GM21381 (cell line): ENCODE measurements at regions not wholly inside any gene's neighbourhood (a gene's known extent, or its start where the extent isn't known, plus 50 kb on each side); places are given as distances from the start of the nearest gene placed in this dataset.

Source experiments
- ATAC-seq: cut with Tn5 transposase; IDR thresholded peaks from one replicate; pipeline ENCODE4 v1.9.1; 2021; ENCODE audit warnings: mild to moderate bottlenecking, moderate library complexity; ENCODE audit not compliant: unreplicated experiment

DNA sequence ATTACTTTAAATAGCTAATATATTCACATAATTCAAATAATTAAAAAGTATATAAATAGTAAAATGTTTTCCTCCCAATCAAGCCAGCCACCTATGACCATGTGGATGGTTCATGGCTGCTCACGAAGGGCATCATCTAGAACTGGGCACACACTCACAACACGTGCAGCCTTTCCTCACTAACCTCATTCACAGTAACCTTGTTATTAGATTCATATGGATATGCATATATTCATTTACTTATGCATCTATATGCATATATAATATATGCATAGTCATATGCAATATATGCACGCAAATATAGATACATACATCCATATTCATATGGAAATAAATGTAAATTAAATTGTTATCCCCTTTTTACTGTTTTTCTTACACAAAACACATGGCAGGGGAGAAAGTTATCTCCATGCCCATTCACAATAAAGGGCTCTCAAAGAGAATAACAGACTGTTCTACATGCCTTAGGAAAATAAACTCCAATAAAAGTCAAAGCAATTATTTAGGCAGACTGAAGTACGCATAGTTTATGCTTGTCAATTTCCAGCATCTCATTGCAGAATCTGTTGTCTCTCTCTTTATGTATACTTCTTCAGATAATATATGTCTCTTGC is 163.9 kb upstream of the ADGRL3 start:
- ATAC-seq = no peak

DNA sequence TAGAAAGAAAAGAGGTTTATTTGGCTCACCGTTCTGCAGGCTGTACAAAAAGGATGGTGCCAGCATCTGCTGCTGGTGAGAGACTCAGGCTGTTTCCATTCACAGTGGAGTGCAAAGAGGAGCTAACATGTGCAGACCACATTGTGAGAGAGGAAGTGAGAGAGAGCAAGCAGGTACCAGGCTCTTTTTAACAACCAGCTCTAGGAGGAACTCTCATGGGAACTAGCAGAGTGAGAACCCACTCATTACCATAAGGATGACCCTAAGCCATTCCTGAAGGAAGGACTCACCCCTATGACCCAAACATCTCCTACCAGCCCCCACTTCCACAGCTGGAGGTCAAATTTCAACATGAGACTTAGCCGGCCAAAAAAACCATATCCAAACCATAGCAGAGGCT is 158.6 kb upstream of the ADGRL3 start:
- ATAC-seq = no peak

DNA sequence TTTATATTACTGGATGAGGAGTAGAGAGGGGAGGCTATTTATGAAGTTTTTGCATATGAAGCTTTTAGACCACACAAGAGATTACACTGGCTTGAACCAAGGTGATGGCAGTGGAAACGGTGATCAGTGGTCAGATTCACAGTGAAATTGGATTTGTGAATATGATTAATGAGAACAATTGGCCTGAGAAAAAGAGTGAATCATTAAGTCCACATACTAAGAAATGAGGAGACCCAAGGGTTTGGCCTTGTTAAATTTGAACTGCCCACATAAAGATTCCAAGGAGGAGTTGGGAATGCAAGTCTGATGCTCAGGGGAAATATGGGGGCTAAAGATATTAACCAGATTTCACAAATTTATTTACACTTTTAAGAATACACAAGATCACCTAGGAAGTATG is 155.3 kb upstream of the ADGRL3 start:
- ATAC-seq = no peak

DNA sequence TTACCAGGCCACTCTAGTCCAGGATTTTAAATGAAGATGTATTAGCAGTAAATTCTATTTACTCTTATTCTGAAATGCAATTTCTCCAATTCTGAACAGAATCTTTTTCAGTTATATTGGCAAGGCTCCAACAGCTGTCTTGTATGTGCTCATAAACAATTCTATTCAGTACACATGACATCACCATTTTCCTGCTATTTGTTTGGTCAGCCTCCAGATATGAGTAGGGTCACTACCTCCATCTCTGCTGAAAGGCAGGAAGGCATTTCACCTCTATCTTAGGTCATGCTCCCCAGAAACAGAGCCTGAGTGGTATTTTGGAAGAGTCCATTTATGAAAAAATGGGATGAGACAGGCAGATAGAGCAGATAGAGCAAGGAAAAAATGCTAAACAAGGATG is 151.1 kb upstream of the ADGRL3 start:
- no peak for ATAC-seq

DNA sequence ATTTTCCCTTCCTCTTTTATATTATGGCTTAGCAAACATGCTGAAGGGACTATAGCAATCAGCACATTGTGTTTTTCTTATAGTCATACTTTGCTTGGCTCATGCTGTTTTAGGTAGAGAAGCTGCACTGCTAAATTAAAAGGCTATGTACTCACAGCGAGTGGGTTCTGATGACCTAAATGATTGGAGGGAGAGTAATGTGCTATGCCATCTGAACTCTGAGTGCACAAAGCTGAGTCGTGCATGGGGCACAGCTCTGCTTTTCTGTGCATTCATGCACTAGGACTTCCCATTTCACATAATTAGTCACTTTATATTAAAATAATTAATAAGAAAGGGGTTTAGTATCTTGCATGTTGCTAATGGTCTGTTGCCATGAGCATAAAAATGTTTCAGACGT is 132.7 kb upstream of the ADGRL3 start:
- ATAC-seq = no peak

DNA sequence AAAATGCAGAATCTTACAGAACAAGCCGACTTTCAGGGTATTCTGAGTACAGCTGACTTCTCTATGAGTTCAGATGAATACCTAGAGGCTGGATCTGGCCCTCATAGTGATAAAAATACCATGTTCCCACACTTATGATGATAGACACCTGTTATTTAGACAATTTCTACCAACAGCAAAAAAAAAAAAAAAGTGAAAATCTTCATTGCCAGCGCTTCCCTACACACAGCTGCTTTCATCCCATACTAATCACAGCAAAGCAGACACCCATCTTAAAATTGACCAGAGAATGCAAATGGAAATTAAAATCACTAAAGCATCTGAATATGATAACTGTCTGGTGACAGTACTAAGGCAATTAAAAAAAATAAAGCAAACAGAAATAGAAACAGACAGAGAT is 132.1 kb upstream of the ADGRL3 start:
- ATAC-seq = no peak

DNA sequence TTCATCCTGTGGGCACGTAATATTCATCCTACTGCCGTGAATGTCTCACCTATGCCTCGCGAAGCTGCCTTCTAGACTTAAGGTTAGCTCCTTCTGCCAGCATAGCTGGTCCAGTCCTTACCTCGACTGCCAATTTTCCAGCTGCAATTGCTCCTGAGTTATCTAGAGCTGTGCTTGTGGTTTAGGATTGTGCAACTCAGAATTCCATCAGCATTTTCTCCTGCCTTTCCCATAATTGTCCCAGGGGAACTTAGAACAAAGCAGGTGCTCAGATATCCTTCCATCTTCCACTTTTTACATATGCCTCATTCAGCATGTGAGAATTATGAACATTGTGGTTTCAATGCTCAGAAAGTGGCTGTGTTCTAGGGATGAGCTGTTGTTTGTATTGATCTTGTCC is 131.4 kb upstream of the ADGRL3 start:
- ATAC-seq = no peak

DNA sequence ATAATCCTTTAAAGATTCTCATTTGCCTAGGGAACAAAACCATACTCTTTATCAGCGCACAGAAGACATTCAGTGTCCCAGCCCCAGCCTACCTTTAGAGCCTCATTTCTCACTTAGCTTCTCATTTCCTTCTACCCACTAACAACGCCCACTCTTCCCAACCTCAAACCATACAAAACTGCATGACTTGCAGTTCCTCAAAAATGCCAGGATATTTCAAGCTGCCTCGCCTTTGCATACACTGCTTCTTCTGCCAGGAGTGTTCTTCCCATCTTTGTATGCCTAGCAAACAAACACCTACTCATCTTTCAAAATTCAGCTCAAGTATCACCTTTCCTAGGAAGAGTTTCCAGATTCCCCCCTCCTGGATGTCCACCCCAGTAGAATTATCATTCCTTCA is 129.9 kb upstream of the ADGRL3 start:
- ATAC-seq = no peak

DNA sequence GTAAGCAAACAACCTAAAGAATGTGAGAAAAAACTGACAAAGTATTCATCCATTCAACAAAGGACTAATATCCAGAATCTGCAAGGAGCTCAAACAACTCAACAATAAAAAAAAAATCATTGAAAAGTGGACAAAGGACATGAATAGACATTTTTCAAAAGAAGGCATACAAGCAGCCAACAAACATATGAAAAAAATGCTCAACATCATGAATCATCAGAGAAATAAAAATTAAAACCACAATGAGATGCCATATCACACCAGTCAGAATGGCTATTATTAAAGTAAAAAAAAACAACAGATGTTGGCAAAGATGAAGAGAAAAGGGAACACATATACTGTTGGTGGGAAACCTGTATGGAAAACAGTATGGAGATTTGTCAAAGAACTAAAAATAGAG is 120.7 kb upstream of the ADGRL3 start:
- ATAC-seq = no peak

DNA sequence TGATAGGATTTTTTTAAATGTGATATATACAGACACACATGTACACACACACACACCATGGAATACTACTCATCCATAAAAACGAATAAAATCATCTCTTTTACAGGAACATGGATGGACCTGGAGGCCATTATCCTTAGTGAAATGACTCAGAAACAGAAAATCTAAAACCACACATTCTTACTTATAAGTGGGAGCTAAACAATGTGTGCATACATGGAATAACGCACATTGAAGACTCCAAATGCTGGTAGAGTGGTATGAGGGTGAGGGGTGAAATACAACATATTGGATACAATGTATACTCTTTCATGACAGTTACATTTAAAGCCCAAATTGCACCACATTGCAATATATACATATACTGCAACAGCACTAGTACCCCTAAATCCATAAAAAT is 120.2 kb upstream of the ADGRL3 start:
- ATAC-seq = no peak

DNA sequence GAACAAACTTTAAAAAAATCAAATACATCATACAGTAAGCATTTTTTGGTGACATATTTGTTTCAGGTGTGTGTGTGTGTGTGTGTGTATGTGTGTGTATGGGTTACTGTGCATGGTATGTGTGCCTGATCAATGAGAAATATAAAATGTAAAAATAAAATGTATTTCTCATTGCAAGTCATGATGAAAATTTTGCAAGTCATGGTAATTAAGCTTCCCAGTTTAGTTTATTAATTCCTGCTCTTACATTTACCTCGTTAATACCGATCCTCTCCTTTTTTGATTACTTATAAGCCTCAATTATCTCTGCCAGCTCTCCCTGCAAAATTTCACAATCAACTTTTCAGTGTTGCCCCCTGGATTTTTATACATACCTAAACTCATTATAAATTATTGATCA is 114.6 kb upstream of the ADGRL3 start:
- no peak for ATAC-seq

DNA sequence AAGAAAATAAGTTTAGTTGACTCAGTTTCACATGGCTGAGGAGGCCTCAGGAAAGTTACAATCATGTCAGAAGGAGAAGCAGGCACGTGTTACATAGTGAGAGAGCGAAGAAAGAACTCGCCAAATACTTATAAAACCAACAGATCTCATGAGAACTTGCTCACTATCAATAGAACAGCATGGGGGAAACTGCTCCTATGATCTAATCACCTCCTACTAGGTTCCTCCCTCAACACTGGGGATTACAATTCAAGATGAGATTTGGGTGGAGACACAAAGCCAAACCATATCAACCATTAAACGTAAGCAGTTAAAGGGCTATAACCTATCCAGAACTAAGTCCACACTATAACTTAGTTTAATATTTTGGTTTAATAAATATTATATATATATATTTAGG is 113.8 kb upstream of the ADGRL3 start:
- ATAC-seq = no peak

DNA sequence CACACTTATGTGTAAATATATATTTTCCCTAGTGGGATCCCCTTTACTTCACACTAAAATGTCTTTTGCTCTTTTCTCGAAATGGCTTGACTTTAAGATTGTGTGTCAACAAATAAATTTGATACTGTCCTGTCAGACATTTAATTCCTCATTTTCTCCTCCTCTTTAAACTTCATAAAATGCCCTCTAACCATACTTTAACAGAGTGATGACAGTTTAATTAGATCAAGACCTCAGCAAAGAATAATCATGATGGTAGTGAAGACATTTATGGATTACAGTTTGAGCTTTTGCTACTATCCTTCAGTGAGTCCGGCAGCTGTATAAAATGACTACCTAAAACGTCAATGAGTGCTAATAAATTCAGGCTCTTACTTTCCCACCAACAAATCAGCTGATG is 113.1 kb upstream of the ADGRL3 start:
- no peak for ATAC-seq

DNA sequence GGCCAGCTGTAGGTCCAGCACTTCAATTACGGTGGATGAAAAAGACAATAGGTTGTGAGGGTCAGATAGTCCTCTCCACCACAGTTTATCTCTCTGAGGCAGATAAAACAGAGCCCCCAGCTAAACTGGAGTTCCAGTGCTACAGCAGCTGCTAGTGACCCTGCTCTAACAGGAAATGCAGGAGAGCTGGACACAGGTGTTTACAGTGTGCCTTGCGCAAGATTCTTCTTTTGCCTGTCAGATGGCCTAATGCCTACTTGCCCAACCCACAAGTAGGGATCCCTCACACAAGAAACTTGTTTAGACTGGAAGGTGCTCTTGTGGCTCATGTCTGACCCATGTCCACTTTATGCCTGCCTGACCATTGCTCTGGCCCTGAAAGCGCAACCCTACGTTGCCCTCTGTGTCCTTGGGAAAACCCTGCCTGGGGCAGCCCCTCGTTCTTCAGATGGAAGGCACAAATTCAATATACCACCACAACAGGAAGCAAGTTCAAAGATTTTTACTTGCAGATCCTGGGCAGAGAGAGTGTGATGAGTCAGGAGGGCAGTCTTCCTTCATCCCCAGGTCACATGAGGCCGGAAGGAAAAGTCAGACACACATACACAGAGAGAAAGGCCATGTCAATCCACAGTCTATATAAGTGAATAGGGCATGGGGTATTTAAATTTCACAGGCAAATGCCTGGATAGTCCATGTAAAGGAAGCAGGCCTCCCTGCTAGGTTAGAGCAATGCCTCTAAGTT is 105.1 kb upstream of the ADGRL3 start:
- ATAC-seq = no peak

DNA sequence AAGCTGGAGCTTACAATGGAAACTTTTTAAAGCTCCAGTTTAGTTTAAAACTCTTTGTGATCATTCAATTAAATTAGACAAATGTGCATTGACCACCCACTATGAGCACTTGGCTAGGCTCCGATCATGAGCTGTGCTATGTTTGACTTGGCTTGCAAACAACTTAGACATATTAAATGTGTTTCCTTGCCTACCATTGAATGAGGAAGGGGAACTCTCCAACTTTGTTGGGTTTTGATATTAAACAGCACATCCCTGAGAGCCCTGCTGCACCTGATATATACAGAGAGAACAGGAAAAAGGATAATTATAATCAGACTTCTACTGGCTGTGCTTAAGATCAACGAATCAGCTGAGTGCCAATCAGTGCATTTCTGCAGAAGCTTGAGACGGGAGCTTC is 71.4 kb upstream of the ADGRL3 start:
- no peak for ATAC-seq

DNA sequence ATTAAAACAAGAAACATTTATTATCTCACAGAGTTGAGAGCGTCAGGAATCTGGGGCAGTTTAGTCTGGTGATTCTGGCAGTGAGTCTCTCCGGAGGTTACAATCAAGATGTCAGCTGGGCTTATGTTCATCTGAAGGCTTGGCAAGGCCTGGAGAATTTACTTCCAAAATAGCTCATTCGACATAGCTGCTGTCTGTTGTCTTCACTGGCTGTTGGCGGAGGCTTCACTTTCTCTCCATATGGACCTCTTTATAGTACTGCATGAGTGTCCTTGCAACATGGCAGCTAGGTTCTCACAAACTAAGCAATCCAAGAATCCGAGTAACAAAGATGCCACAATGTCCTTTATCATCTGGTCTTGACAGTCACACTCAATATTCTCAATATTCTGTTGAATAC is 70.2 kb upstream of the ADGRL3 start:
- no peak for ATAC-seq

DNA sequence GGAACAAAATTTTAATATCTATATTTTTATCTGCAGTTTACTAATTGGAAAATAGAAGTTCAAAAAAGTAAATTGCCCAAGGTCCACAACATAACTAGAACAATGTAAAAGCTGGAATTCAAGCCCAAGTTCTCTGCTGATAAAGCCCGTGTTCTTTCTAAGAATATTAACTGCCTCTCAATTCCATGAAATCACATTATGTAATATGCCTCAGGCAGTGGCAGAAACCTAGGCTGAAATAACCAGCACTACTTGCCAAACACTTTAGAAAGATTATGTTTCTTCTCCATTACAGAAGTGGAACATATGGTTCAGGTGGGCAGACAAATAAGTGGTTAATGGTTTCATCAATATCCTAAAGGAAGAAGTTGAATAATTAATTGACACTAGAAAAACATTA is 56.7 kb upstream of the ADGRL3 start:
- ATAC-seq = no peak

DNA sequence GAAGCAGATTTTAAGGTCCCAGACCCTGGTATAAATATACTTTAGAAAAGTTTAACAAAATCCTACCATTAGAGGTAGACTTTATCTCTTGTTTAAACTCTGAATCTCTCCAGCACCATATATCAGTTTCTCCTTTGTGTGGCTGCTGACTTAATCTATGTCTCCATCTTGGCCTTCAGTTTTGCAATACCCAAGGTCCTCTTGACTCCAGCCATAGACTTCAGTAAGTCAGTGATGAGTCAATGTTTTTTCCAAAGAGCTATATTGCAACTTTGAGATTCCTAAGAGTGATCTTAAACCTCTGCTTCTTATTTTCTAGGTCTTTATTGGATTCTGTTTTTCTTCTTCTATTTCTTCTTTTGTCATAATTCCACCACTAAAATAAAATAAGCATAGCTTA is 50.8 kb upstream of the ADGRL3 start:
- no peak for ATAC-seq
